ENCODE measurements at regions not wholly inside any gene's neighbourhood (a gene's known extent, or its start where the extent isn't known, plus 50 kb on each side); places are given as distances from the start of the nearest gene placed in this dataset.

DNA sequence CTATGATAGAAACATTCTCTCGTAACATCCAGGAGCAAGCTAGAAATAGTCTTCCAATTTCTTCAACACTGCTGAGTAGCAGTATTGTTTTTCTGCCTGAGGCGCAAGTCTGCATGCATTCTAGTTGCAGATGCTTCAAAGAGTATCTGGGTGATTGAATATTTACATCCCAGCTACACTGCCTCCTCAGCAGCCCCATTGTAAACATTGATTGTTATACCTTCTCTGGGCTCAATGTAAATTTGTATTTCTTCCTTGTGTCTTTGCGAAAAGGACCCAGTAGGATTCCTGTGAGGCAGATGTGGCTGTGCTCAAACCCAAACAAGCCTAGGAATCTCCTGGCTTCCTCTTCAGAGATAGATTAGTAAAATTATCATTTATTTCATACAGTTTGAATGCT lies 320.7 kb downstream of the CDC14C start:
- Histone ChIP-seq H3K9ac (ENCODE audit: insufficient read length) (no peak overlapping the region), H3K4me3 (no peak overlapping the region), H3K9me3 (ENCODE audit: low read depth, low read length) (no peaks in the 10 kb centered on the region), H3K36me3 (ENCODE audit: insufficient read depth, low read length) (no peaks in the 10 kb centered on the region), H3K27ac (no peak overlapping the region)
- TF ChIP-seq EZH2 (IDR thresholded peaks at IDR 0.05) (no peak), POLR2AphosphoS5 (IDR thresholded peaks at IDR 0.05; ENCODE audit: borderline replicate concordance, low read depth, low read length) (no peak), FOXP2 (optimal IDR thresholded peaks at IDR 0.05; ENCODE audit: control extremely low read depth, extremely low read length, insufficient read depth) (no peak)
- DNase-seq (ENCODE audit: low read depth, low spot score) = no peak

DNA sequence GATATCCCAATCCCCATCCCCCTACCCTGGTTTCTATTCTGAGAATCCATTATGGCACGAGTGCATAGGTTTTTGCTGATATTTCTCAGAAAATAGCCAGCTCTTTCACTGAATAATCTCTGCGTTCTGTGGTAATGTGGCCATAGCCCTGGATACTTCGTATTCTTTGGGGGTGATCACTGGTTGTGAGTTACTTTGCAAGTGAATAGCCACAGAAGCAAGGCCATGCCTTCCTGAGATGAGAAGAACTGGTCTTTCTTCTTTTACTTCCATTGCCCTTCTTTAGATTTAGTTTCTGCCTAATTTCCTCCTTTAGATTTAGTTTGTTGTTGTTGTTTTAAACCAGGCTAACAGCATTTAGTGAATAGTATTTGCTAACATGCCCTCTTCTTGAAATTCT lies 323.4 kb downstream of the CDC14C start:
- DNase-seq (ENCODE audit: low read depth, low spot score) = no peak
- H3K9me3 ChIP-seq (ENCODE audit: low read depth, low read length) = no peaks in the 10 kb centered on the region
- no peak overlapping the region for H3K9ac ChIP-seq (ENCODE audit: insufficient read length)
- H3K4me3 ChIP-seq = no peak overlapping the region
- H3K36me3 ChIP-seq (ENCODE audit: insufficient read depth, low read length) = no peaks in the 10 kb centered on the region
- H3K27ac ChIP-seq = no peak overlapping the region
- no peak for TF ChIP-seq EZH2 (IDR thresholded peaks at IDR 0.05)
- TF ChIP-seq FOXP2 (optimal IDR thresholded peaks at IDR 0.05; ENCODE audit: control extremely low read depth, extremely low read length, insufficient read depth) = no peak

DNA sequence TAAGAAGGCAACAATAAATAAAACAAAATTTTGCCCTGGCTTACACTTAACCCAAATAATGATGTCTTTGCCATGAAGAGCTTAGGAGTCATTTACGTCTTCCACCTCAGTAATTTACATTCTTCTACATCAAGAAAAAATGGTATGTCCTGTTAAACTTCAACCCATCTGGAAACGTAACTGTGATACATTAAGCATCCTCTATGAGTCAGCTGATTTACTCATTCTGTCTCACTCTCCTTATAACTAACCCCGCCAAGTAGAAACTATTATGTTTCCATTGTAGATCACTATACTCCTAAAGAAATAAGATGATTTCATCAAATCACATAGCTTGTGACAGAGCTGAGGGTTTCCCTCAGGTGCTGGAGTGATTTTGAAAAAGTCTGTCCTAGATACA lies 330.7 kb downstream of the CDC14C start:
- H3K27ac ChIP-seq = no peak overlapping the region
- H3K4me3 ChIP-seq = no peak overlapping the region

DNA sequence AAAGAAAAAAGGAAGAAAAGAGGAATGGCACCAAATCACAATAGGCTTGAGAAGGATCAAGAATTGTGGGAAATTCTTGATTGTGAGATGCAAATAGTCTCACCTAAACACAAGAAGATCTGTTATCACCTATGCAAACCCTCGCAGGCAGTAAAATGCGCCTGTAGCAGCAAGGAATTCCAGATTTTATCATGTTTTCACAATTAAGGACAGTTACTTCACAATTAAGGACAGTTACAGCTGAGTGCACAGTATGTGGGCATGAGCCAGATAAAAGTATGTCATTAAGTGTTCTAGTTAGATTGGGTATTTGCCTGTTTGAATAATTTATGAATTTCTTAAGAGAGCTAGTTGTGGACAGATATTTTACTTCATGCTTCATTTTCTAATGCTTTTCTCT lies 336.2 kb downstream of the CDC14C start:
- no peaks in the 10 kb centered on the region for H3K36me3 ChIP-seq (ENCODE audit: insufficient read depth, low read length)
- H3K27ac ChIP-seq = no peak overlapping the region
- H3K4me3 ChIP-seq = no peak overlapping the region
- no peak for DNase-seq (ENCODE audit: low read depth, low spot score)
- no peak for TF ChIP-seq POLR2AphosphoS5 (IDR thresholded peaks at IDR 0.05; ENCODE audit: borderline replicate concordance, low read depth, low read length)
- no peak for TF ChIP-seq FOXP2 (optimal IDR thresholded peaks at IDR 0.05; ENCODE audit: control extremely low read depth, extremely low read length, insufficient read depth)
- no peaks in the 10 kb centered on the region for H3K9me3 ChIP-seq (ENCODE audit: low read depth, low read length)
- no peak overlapping the region for H3K9ac ChIP-seq (ENCODE audit: insufficient read length)

More for the DNA sequence above, 330.7 kb downstream of the CDC14C start:
- TF ChIP-seq FOXP2 (optimal IDR thresholded peaks at IDR 0.05; ENCODE audit: control extremely low read depth, extremely low read length, insufficient read depth) (no peak), EZH2 (IDR thresholded peaks at IDR 0.05) (no peak), POLR2AphosphoS5 (IDR thresholded peaks at IDR 0.05; ENCODE audit: borderline replicate concordance, low read depth, low read length) (no peak)
- Histone ChIP-seq H3K9me3 (ENCODE audit: low read depth, low read length) (no peaks in the 10 kb centered on the region), H3K36me3 (ENCODE audit: insufficient read depth, low read length) (no peaks in the 10 kb centered on the region), H3K9ac (ENCODE audit: insufficient read length) (no peak overlapping the region)
- no peak for DNase-seq (ENCODE audit: low read depth, low spot score)

DNA sequence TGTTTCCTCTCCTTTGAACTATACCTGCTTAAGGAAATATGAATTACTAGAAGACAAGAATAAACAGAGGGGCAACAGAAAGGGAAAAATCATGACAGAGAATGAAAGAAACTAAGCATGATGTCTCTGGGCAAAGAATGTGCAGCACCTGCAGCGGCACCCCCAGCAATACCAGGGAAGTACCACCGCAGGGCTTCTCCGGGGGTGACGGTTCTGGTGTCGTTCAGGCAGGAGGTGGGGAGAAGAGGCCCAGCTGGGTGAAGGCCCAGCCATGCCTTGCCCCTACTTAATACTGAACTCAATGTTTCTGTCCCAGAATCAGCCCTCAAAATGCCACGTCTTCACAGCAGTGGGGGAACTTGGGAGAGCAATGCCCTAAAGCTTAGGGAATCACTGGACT lies 337.6 kb downstream of the CDC14C start:
- TF ChIP-seq EZH2 (IDR thresholded peaks at IDR 0.05) (no peak), FOXP2 (optimal IDR thresholded peaks at IDR 0.05; ENCODE audit: control extremely low read depth, extremely low read length, insufficient read depth) (no peak), POLR2AphosphoS5 (IDR thresholded peaks at IDR 0.05; ENCODE audit: borderline replicate concordance, low read depth, low read length) (no peak)
- no peak overlapping the region for H3K27ac ChIP-seq
- DNase-seq (ENCODE audit: low read depth, low spot score) = no peak
- H3K36me3 ChIP-seq (ENCODE audit: insufficient read depth, low read length) = no peaks in the 10 kb centered on the region
- no peak overlapping the region for H3K9ac ChIP-seq (ENCODE audit: insufficient read length)
- no peaks in the 10 kb centered on the region for H3K9me3 ChIP-seq (ENCODE audit: low read depth, low read length)
- H3K4me3 ChIP-seq = no peak overlapping the region

DNA sequence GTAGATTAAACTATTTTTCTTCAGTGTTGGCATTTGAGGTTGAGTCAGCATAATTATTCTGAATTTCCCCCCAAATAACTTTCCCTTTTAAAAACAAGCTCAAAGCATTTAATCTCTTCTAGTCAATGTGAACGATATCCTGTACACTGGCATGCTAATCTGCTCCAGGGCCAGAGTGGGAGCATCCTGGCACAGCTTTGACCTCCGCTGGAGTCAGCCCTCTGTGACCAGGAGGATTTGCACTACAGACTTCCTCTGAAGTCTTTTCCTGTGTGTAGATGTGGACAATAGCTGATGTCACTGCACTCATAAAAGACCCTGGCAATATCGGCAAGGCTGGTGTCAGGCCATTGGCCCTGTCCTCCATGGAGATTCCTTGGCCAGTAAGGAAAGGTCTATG lies 340.2 kb downstream of the CDC14C start:
- H3K36me3 ChIP-seq (ENCODE audit: insufficient read depth, low read length) = no peaks in the 10 kb centered on the region
- H3K9me3 ChIP-seq (ENCODE audit: low read depth, low read length) = no peaks in the 10 kb centered on the region
- DNase-seq (ENCODE audit: low read depth, low spot score) = no peak
- TF ChIP-seq FOXP2 (optimal IDR thresholded peaks at IDR 0.05; ENCODE audit: control extremely low read depth, extremely low read length, insufficient read depth) = no peak
- TF ChIP-seq EZH2 (IDR thresholded peaks at IDR 0.05) = no peak
- TF ChIP-seq POLR2AphosphoS5 (IDR thresholded peaks at IDR 0.05; ENCODE audit: borderline replicate concordance, low read depth, low read length) = no peak
- peak overlapping the region; percentile 45; the same call in 1 of the 2 replicates for H3K27ac ChIP-seq
- H3K9ac ChIP-seq (ENCODE audit: insufficient read length) = no peak overlapping the region
- no peak overlapping the region for H3K4me3 ChIP-seq

DNA sequence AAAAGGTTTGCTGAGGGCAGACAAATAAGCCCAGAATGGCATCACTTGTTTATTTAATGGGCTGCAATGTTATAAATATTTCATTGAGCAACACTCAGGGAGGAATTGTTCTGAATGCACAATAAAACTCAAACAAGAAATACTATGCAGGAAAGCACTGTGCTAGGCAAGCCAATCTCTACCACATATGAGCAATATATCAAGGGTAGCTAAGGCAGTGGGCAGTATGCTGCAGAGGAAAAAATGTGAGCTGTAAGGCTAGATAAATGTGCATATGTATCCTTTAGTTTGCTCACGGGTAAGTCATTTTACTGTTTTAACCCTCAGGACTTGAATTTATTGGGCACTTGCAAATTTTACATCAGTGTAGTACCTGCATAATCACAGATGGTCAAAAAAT lies 349.6 kb downstream of the CDC14C start:
- TF ChIP-seq FOXP2 (optimal IDR thresholded peaks at IDR 0.05; ENCODE audit: control extremely low read depth, extremely low read length, insufficient read depth) = no peak
- no peak for TF ChIP-seq EZH2 (IDR thresholded peaks at IDR 0.05)
- TF ChIP-seq POLR2AphosphoS5 (IDR thresholded peaks at IDR 0.05; ENCODE audit: borderline replicate concordance, low read depth, low read length) = no peak
- Histone ChIP-seq H3K9ac (ENCODE audit: insufficient read length) (no peak overlapping the region), H3K4me3 (no peak overlapping the region), H3K27ac (no peak overlapping the region), H3K9me3 (ENCODE audit: low read depth, low read length) (no peaks in the 10 kb centered on the region), H3K36me3 (ENCODE audit: insufficient read depth, low read length) (no peaks in the 10 kb centered on the region)
- no peak for DNase-seq (ENCODE audit: low read depth, low spot score)

DNA sequence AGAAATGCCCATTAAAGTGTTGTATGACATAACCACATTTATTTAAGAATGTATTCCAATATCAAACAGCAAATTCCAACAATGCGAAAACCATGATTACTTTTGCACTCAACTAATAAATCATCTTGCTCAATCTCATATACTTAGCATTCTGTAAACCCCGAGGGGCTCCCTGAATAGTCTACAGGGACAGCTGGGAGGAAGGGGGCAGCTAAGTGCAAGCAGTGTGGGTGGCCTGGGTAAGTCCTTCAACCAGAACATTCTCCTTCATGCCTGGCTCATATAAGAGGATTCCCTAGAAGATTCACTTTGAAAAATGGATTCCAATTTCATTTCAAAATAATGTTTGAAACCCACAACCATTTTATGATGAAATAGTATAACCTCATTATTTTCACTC lies 355.5 kb downstream of the CDC14C start:
- Histone ChIP-seq H3K9me3 (ENCODE audit: low read depth, low read length) (no peaks in the 10 kb centered on the region), H3K9ac (ENCODE audit: insufficient read length) (no peak overlapping the region), H3K27ac (no peak overlapping the region), H3K4me3 (no peak overlapping the region), H3K36me3 (ENCODE audit: insufficient read depth, low read length) (no peaks in the 10 kb centered on the region)
- DNase-seq (ENCODE audit: low read depth, low spot score) = no peak
- TF ChIP-seq FOXP2 (optimal IDR thresholded peaks at IDR 0.05; ENCODE audit: control extremely low read depth, extremely low read length, insufficient read depth) (no peak), EZH2 (IDR thresholded peaks at IDR 0.05) (no peak), POLR2AphosphoS5 (IDR thresholded peaks at IDR 0.05; ENCODE audit: borderline replicate concordance, low read depth, low read length) (no peak)

DNA sequence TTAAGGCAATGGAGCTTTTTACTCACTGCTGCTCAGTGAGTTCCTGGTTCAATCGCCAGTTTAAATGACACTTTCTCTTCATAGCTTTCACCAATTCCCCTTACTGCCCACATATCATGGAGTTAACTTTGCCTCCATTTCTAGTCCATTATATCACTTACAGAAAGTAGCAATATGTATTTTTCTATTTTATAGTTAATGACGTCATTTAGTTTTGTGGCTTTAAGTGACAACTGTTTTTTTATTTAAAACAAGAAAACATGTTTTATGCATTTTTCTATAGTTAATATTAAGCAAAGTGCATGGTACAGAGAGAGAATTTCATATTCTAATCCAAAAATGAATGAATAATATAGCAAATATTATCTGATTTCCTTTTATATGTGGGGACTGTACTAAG lies 363.3 kb downstream of the CDC14C start:
- no peak overlapping the region for H3K4me3 ChIP-seq
- no peak for DNase-seq (ENCODE audit: low read depth, low spot score)
- no peak overlapping the region for H3K27ac ChIP-seq
- TF ChIP-seq FOXP2 (optimal IDR thresholded peaks at IDR 0.05; ENCODE audit: control extremely low read depth, extremely low read length, insufficient read depth) = no peak
- TF ChIP-seq POLR2AphosphoS5 (IDR thresholded peaks at IDR 0.05; ENCODE audit: borderline replicate concordance, low read depth, low read length) = no peak
- TF ChIP-seq EZH2 (IDR thresholded peaks at IDR 0.05) = no peak
- H3K9me3 ChIP-seq (ENCODE audit: low read depth, low read length) = no peaks in the 10 kb centered on the region
- H3K36me3 ChIP-seq (ENCODE audit: insufficient read depth, low read length) = no peaks in the 10 kb centered on the region
- H3K9ac ChIP-seq (ENCODE audit: insufficient read length) = no peak overlapping the region
